DOHH2 (cell line): ENCODE measurements at regions not wholly inside any gene's neighbourhood (a gene's known extent, or its start where the extent isn't known, plus 50 kb on each side); places are given as distances from the start of the nearest gene placed in this dataset.

Source experiments
- CTCF ChIP-seq: fragments of 200-600 bp; sonication (generic); IDR thresholded peaks from one replicate; pipeline ENCODE4 v1.5.1; 2014; ENCODE audit warnings: antibody characterized with exemption, mild to moderate bottlenecking, low read depth, low read length; ENCODE audit not compliant: poor library complexity, severe bottlenecking
- EZH2phosphoT487 ChIP-seq: fragments of 200-600 bp; sonication (generic); IDR thresholded peaks from 2 replicates; pipeline ENCODE4 v1.6.1; 2017; ENCODE audit warnings: borderline replicate concordance, mild to moderate bottlenecking, antibody characterized with exemption, low read length, moderate library complexity, mixed read lengths

DNA sequence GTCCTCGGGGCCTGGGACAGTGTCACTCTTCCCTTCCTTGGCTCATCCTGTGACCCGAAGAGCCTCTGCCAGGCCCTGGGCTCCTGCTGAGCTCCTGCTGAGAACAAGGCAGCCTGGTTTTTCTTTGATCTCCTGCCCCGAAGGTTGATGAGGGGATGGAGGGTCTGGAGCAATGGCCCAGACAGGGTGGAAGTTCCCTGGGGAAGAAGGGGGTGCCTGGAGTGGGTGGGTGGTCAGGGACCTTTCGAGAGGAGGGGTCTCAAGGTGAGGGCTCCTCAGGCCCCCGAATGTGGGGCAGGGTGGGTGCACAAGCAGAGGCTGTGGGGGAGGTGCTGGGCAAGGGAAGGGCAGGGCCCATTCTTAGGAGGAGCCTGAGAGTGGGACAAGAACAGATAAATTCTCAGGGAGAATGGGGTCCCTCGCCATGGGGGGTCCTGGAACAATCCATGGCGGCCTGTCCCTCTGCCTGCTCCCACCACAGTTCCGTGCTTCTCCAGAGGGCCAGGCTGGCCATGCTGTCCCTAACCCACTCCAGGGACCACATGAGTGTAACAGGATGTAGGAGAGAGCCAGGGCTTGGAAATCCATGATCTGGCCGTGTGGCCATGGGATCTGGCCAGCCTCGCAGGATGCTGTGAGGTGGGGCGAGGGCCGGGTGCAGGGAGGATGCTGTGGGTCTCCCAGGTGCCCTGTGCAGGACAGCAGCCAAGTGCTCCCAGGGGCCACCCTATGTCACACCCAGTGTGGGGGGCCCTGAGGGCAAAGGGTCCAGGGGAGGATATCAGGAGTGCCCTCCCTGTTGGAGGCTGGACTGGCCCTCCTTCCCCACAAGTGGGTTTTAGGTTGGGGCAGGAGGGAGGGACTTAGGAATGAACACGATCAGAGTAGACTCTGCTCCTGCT lies 128.5 kb upstream of the LPCAT1 start:
- no peak for TF ChIP-seq CTCF
- no peak for TF ChIP-seq EZH2phosphoT487
